Hematopoietic multipotent progenitor cell treated with erythropoietin and hydrocortisone succinate and interleukin-3 and kit ligand, for 17 days (in vitro differentiated cells): ENCODE measurements at regions not wholly inside any gene's neighbourhood (a gene's known extent, or its start where the extent isn't known, plus 50 kb on each side); places are given as distances from the start of the nearest gene placed in this dataset.
"Not testable (repeated sequence)": the region's sequence is repeated elsewhere in the genome, so short reads cannot be mapped to it uniquely, and the experiment has no call there.

Experiments used
- DNase-seq: peaks from one replicate; pipeline ENCODE4 v3.0.0-alpha.2; 2015; ENCODE audit warnings: low spot score

GRCh38 chr11:69905611-69906452 is 86.6 kb upstream of the FGF3 start:
- DNase-seq = peak; percentile 69

DNA sequence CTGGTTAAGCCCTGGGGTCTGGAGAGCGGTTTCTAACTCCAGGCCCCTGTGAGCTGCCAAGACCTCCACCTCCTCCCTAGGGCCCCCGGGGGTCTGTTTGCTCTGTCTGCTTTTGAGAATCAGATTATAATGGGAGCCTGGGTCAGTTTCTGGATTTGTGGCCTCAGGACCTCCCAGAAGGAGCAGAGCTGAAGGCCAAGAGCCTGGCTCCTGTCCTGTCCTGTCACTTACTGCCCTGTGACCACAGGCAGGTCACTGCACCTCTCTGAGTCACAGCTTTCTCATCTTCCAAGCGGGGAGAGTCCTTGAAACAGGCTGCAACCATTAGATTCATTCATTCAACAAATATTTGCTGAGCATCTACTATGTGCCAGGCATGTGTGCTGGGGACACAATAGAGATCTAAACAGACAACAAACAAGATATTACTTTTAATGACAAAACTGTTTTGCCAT is 87.3 kb upstream of the FGF3 start:
- DNase-seq = no peak

GRCh38 chr11:69907611-69908010 is 88.4 kb upstream of the FGF3 start:
- no peak for DNase-seq

DNA sequence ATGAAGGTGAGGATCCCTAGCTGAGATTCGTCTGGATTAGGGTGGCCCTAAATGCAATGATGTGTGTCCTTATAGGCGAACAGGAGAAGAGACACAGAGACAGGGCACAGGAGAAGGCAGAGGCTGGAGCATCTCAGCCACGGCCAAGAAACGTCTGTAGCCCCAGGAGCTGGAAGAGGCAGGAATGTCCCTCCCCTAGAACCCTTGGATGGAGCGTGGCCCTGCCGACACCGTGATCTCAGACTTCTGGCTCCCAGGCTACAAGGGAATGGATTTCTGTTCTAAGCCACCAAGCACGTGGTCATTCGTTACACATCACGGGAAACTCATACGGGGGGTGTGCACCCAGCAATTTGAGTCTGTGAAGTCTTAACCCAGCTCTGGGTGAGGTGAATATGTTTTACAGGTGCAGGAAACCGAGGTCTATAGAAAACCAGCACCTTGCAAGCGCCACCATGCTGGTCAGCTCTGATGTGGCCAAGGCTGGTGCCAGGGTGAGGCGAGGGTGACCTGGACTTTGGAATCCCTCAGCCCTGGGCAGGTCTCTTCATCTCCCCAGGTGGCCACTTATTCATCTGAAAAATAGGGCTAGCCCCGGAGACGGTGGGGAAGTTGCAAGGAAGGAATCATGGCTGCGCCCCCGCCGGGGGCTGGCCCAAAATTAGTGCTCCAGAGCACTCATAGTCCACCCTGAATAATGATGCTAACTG is 89.5 kb upstream of the FGF3 start:
- DNase-seq = no peak

GRCh38 chr11:69909561-69910518 is 90.6 kb upstream of the FGF3 start:
- peak; percentile 17 for DNase-seq

DNA sequence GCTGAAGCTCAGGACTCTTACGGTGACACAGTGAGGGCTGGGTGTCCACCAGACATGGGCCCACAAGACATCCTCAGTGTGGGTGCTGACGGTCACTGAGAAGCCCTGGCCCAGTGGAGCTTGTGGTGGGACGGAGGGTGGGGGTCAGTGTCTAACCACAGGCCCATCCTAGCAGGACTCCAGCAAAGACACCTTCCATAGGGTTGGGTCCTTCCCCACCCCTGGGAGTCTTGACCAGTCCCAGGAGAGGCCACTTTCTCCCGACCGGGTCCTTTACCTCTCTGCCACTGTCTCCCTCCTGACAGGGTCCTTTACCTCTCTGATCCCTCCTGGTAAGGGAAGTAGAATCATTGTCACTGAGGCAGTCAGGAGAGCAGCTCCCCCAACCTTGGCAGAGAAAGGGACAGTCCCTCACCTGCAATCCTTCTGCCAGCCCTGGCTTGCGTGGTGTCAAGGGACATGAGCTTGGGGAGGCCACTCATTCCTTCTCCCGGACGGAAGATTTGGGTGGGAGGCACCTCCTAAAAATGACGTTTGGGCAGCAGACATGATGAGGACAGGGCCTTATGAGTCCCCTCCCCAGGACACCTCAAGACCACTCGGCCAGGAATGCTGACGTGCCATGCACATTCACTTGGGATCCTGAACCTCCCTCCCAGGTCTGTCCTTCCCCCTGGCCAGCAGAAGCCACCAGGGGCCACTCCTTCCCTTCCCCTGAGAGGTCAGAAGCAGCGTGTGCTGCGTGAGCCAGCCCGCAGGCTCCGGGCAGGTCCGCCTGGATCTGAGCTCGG is 91.5 kb upstream of the FGF3 start:
- DNase-seq = no peak

GRCh38 chr11:69911310-69912160 is 92.3 kb upstream of the FGF3 start:
- no peak for DNase-seq

DNA sequence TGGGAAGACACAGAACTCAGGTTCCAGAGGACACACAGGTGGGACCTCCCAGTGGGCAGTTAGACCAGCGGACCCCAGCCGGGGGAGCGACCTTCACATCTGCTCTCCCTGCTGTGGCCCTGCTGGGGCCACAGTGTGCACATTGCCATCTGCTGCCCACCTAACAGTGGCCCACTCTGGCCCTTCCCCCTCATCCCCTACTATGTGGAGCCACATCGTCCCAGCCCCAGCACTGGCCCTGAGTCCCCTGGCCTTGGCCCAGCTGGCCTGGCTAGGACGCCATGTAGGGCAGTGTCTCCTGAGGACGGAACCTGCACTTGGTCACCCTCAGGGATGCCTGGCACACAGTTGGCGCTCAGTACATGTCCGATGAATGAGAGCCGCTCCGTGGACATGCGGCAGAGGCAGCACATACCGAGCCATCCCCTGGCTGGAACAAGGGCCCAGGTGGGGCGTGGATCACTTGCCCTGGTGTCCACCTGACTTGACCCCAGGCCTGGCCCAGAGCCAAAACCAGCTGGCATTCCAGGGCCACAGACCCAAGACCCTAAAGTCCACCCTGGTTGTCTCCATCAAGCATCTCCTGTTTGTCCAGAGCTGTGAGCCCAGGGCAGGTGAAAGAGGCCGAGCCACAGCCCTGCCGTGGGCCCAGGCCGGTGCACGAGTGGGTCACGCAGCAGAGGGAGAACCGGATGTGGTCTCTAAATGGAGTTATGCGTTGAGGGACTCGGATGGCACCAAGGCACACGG is 93.1 kb upstream of the FGF3 start:
- DNase-seq = no peak

GRCh38 chr11:69912911-69913451 is 93.8 kb upstream of the FGF3 start:
- no peak for DNase-seq

DNA sequence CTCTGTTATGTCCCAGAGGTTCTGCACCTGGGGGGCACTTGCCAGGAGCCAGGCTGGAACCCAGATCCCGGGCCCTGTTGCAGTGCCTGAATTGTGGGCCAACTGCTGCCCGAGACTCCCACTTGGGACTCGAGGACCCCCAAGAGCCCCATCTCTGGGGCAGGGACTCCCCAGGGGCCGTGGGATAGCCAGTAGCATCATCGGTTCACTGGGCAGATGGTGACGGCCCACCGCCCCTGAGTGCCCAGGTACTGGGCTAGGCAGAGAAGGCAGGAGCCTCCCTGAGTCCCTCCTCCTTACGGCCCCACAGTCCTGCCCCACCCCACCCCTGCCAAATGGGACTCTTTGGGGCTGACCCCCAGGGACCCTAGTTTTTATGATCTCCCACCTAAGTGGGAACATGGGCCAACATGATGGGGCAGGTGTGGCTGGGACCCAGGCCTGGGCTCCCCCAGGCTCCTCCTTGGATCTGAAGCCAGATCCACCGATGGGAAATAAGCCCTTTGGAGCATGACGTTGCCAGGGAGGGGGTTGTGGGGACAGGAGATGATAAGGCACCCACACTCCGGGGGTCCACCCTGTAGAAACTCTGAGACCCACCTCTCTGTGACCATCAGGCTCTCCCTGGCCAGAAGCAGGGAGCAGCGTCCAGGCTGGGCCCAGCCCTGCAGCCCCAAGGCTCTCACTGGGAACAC is 94.5 kb upstream of the FGF3 start:
- no peak for DNase-seq

DNA sequence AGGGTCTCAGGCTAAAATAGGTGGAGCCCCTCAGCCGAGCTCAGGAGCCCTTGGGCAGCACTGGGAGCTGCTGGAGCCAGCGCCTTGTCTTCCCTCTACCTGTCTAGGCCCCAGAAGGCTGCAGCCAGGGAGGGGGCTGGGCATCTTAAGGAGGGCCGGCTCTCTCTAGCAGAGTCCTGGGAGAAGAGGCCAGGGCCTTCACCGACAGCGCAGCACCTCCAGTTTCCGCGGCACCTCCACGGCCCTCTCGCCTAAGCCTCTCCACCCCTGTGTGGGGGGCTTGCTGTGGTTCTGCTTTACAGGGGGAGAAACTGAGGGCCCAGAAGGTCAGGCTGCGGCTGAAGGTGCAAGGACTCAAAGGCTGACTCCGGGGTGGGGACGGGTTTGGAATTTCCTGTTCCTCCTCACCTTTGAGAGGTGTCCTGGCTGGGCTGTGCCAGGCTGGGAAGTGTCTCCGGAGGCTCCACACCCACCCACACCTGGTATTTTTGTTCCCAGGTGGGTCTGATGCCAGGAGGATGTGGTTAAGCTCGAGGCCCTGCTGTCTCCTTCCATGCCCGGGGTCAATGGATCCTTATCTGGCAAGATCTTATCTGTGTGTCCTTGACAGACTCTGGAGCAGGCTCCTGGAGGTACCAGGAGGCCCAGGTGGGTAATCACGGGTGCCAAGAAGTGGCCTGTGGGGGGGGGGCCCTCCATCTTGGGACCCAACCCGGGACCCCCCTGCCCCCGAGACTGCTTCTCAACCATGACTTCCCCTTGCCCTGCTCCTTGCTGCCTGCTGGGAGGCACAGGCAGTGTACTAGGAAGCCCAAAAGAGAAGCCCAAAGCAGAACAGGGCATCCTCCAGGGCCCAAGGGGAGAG is 95.3 kb upstream of the FGF3 start:
- DNase-seq = no peak

DNA sequence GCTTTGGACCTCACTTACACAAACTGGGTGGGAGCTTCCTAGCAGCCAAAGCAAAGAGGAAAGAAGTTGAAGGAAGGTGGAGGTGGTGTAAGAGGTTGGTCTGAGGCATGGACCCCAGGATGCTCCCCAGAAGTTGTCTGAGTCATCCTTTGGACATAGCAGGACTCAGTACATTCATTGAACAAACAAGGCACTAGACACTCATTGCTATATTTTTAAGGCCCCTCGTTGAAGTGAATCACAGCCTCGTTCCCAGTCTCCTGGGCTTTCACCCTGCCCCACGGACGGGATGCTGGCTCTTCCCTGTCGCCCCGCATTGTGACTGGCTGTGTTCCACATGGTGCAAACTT is 95.9 kb upstream of the FGF3 start:
- DNase-seq = no peak

DNA sequence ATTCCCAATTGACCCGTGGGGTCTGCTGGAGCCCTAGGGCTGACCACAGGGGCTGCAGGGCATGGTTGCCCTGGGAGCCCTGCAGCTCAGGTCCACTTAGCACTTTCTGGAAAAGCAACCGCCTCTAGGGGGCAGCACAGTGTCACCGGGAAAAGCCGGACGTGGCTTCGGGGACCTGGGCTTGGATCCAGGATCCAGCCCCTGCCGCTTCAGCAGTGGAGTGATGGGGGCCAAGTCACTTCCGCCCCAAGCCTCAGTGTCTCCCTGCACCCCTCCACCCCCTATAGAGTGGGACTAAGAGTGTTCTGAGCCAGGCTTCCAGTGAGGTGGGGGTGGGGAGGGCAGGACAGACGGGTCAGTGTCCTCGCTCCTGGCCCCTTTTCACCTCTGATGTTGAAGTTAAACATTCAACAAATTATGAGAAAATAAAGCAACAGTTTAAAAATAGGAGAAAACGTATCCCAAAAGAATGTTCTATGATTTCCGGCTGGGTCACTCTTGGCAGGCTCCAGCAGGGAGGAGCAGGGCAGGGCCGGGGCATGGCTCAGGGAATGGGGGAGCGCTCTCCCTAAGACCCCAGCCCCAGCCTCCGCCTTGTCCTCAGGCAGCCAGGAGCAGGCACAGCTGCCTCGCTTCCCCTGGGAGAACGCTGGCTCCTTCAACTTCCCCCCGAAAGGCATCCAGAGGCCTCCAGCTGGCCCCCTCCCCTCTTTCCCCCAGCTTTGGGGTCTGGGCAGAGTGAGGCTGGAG is 96.5 kb upstream of the FGF3 start:
- DNase-seq = peak; percentile 55

DNA sequence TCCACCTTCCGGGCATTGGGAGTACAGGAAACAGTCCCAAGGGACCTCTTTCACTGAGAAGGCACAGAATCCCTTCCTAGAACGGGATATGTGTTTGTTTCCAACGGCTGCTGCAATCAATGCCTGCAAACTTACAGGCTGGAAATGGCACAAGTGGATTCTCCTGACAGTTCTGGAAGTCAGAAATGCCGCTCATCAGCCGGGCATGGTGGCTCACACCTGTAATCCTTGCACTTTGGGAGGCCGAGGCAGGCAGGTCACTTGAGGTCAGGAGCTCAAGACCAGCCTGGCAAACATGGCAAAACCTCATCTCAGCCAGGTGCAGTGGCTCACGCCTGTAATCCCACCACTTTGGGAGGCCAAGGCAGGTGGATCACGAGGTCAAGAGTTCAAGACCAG is 97.0 kb upstream of the FGF3 start:
- not testable (repeated sequence) for DNase-seq

- no peak for DNase-seq
Observed at GRCh38 chr11:69916806-69917387, 97.7 kb upstream of the FGF3 start.

DNA sequence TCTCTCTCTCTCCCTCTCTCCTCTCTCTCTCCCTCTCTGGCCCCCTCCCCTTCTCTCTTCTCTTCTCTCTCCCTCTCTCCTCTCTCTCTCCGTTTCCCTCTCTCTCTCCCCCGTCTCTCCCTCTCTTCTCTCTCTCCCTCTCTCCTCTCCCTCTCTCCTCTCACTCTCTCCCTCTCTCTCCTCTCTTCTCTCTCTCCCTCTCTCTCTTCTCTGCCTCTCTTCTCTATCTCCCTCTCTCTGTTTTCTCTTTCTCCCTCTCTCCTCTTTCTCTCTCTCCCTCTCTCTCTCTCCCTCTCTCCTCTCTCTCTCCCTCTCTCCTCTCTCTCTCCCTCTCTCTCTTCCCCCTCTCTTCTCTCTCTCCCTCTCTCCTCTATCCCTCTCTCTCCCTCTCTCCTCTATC is 98.3 kb upstream of the FGF3 start:
- DNase-seq = no peak
